ENCODE measurements at regions not wholly inside any gene's neighbourhood (a gene's known extent, or its start where the extent isn't known, plus 50 kb on each side); places are given as distances from the start of the nearest gene placed in this dataset.

DNA sequence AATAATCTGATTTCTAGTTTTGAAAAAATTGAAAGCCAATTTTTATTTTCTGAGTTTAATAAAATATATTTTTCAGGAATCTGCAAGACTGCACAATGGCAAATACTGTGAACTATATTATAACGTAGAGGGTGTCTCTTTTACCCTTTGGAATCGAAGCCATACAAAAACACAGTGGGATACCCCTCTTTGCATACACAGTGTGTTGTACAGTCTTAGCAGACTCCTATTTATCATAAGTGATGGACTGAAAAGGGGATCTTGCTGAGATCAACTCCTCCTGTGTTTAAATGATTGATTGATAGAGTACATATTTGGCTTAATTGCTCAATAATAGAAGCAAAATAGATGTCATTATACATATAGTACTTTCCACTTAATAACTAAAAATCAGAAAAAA is 981.2 kb downstream of the NSUN3 start:
- TF ChIP-seq, protein P1, sequence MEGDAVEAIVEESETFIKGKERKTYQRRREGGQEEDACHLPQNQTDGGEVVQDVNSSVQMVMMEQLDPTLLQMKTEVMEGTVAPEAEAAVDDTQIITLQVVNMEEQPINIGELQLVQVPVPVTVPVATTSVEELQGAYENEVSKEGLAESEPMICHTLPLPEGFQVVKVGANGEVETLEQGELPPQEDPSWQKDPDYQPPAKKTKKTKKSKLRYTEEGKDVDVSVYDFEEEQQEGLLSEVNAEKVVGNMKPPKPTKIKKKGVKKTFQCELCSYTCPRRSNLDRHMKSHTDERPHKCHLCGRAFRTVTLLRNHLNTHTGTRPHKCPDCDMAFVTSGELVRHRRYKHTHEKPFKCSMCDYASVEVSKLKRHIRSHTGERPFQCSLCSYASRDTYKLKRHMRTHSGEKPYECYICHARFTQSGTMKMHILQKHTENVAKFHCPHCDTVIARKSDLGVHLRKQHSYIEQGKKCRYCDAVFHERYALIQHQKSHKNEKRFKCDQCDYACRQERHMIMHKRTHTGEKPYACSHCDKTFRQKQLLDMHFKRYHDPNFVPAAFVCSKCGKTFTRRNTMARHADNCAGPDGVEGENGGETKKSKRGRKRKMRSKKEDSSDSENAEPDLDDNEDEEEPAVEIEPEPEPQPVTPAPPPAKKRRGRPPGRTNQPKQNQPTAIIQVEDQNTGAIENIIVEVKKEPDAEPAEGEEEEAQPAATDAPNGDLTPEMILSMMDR (conservative IDR thresholded peaks at IDR 0.05; ENCODE audit: low read depth, low read length): no peak
- no peak for TF ChIP-seq EZH2 (IDR thresholded peaks at IDR 0.05; ENCODE audit: low read length, unreplicated experiment)

Data from PC-3 (cell line).